ENCODE measurements at regions not wholly inside any gene's neighbourhood (a gene's known extent, or its start where the extent isn't known, plus 50 kb on each side); places are given as distances from the start of the nearest gene placed in this dataset.
A peak's percentile ranks its signal among the peaks of the same experiment; 100 is the strongest.

- DNase-seq: peak; percentile 75 to 85
These were observed 717.9 kb upstream of the WWC1 start for GRCh38 chr5:167573370-167574127.

- peak in 1 of 2 experiments; percentile 23 for DNase-seq
These were observed 717.0 kb upstream of the WWC1 start for GRCh38 chr5:167574464-167574863.

DNA sequence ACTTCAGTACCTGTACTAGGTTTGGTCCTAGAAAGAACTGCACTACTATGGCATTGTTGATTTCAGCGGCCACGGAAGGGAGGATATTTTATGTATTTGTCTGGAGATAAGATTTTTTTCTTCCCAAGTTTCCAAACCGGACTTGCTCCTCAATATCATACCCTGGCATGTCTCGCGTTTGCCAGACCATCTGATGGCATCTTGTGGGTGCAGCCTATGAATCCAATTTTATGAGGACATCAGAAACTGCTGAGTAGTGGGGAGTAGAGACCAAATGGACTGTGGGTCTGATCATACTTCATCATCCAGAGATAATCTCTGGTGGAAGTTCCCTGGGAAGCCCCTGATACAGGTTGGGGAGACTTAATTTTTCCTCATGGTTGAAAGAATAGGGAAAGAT, 716.1 kb upstream of the WWC1 start:
- DNase-seq: no peak

- no peak for DNase-seq
These were observed 715.3 kb upstream of the WWC1 start for GRCh38 chr5:167576126-167576525.

DNA sequence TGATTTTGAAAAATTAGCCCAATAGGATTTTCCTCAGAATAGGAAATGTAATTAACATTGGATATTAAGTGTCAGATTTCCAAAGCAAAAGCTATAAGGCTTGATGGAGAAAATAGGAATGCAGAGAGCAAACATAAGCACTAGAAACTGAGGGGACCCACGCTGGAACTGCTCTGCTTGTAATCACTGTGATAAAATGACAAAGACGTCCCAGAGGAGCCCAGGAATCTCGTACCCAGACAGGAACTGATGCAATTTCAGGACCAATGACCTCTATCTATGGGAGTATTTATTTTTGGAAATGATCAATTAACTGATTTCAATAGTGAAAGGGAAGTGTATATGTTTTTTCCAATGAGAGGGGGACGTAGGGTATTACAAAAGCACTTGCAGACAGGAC, 714.5 kb upstream of the WWC1 start:
- DNase-seq: no peak

GRCh38 chr5:167577616-167578015, 713.8 kb upstream of the WWC1 start:
- no peak for DNase-seq

DNA sequence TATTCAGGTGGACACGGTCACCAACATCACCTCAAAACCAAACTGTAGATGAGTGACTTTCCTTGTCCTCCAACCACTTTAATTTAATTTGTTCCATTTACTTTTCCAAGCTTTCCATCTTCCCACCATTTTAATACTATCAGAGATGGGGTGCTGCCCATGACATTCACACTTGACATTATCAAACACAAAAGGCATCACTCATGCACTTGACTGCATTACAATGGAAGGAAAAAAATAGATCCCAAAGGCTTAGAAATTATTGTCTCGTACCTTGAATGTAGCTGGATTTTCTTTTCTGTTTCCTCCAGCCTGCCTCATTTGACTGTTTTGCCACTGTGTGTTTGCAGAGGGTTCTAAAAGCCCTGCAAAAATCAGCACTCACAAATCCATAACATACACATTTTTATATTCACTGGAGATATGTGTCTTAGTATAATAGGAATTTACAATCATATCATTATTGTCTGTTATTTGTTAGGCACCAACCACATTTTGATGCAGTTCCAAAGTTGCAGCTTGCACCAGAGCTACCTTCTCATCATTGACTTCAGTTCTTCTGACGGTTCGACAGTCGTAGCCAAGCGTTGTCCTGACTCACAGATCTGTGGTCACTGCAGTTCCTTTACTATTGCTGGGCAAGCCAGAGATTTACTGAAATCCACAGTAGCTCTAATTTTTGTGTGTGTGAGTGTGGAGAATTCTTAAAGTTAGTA, 712.3 kb upstream of the WWC1 start:
- DNase-seq: no peak

- DNase-seq: no peak
These were observed 711.8 kb upstream of the WWC1 start for GRCh38 chr5:167579693-167580055.

- DNase-seq: no peak
These were observed 710.8 kb upstream of the WWC1 start for GRCh38 chr5:167580608-167581007.

- peak in 1 of 2 experiments; percentile 43 for DNase-seq
These were observed 709.2 kb upstream of the WWC1 start for GRCh38 chr5:167582283-167582682.

- DNase-seq: no peak
These were observed 708.6 kb upstream of the WWC1 start for GRCh38 chr5:167582886-167583285.

- DNase-seq: no peak
These were observed 706.3 kb upstream of the WWC1 start for GRCh38 chr5:167585184-167585583.

DNA sequence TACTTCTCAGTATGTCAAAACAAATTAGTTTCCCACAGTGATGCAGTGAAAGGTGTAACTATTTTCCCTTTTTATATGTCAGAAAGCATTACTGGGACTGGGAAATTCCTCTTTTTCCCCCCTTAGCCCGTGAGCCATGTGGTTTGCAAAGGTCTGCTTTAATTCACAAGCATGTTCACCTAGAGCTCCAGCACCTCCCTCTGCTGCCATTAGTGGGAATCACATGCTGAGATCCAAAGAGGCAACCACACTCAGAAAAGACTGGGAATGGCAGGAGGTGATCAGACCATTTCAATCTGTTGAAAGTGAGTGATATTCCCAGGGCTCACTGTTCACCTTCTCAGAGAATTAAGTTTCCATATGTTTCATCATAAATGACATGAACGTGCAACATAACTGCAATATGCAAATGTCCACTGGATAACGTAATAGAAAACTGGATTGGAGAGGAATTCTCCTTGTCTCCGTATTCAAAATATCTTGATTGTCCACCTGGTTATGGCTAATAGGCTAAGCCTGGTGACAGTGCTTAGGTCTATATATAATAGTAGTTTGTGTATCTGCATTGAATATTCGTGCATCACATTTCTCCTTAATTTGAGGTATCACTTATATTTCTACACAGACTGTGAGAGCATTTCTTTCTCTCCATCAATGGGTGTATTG, 703.5 kb upstream of the WWC1 start:
- peak; percentile 59 to 76 for DNase-seq

DNA sequence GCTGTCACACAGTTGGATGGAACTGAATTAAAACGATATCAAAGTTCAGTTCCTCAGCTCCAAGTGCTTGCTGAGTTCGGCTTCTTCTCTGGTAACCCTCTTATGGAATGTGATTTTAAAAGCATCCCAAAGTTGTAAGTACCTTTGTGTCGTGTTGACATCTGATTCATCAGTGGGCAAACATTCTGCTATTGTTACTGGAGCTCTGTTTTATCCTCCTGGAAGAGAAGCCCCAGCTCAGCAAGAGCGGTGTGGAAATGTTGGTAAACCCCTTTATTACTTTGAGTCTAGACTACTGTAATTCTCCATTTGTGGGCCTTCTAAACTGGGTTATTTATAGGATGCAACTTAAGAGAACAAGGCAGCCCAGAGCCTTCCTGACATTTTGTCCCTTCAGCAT, 699.3 kb upstream of the WWC1 start:
- no peak for DNase-seq

- no peak for DNase-seq
These were observed 698.0 kb upstream of the WWC1 start for GRCh38 chr5:167593329-167594060.

GRCh38 chr5:167594061-167594435, 697.4 kb upstream of the WWC1 start:
- peak in 1 of 2 experiments; percentile 7 for DNase-seq

- DNase-seq: peak in 1 of 2 experiments; percentile 26
These were observed 696.7 kb upstream of the WWC1 start for GRCh38 chr5:167594750-167595149.

DNA sequence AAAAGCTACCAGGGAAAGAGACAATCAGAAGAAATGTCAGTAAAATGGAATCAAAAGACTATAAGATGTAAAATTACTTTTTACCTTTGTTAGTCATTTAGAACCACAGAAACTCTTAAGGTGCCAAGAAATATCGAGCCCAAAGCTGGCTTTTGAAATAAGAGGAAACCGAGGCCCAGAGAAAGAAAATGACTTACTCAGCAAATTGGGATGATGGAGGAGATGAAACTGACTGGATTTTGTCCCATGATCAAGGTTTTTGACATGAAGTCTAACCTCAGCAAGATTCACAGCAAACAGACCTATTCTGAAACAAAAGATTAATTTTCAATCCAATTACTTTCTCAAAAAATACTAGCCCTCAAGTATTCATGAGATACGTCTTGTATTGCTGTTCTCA, 696.2 kb upstream of the WWC1 start:
- DNase-seq: no peak

- no peak for DNase-seq
These were observed 693.3 kb upstream of the WWC1 start for GRCh38 chr5:167598166-167598565.

DNA sequence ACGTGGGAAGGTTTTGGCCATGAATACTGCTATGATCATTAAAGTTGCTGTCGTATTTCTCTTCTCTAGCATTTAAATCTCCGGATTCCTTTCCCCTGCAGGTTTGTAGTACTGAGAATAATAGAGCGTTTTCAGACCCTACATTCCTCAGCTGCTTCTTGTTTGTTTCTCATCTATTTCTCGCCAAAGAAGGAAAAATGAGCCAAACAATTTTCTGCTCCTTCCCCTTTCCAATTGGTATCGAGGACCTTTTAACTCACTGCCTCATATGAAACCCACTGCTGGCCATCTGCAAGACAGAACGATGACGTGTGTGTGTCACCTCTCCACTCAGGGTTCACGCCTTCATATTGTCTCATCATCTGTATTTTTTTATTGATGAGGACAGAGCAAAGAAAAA, 689.4 kb upstream of the WWC1 start:
- DNase-seq: no peak

DNA sequence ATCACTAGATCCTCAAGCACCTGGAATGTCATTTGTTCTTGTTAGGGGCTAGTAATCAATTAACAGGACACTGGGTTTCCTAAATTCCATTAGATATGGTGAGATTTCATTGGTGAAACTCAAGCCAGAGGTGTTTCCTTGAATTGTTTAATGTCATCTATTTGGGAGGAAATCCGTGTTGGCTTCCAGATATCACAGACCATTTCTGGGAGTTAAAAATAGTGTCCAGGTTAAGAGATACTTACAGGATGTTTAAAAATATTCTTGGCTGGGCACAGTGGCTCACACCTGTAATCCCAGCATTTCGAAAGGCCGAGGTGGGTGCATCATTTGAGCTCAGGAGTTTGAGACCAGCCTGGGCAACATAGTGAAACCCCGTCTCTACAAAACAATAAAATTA, 688.3 kb upstream of the WWC1 start:
- no peak for DNase-seq

GRCh38 chr5:167608390-167609272, 682.8 kb upstream of the WWC1 start:
- DNase-seq: no peak

All from NCI-H524 (cell line).